K562 (cell line): ENCODE measurements at regions not wholly inside any gene's neighbourhood (a gene's known extent, or its start where the extent isn't known, plus 50 kb on each side); places are given as distances from the start of the nearest gene placed in this dataset.

ENCODE experiments used
- ATAC-seq: fragments of 200-7000 bp; cut with Tn5 transposase; 3 replicates; pipeline ENCODE4 v1.9.1; 2020; ENCODE audit warnings: moderate library complexity
- BruUV-seq: library from RNA; stranded (reverse); fragments of 400-500 nt; replicated peaks from 2 replicates; lab custom pipeline; 2021; lab: Mats Ljungman, UMichigan
- CTCF ChIA-PET: fragments of 300-600 bp; formaldehyde crosslinking; extraction: SDS; loops from one replicate; lab custom pipeline; 2021; ENCODE audit warnings: low intra/inter-chr PET ratio; lab: Yijun Ruan, JAX
- POLR2A ChIA-PET: fragments of 300-600, 350-650 bp; sonication (Branson Sonifier 250); formaldehyde crosslinking; extraction: SDS; loops from one replicate; lab custom pipeline; 2021; ENCODE audit warnings: antibody characterized with exemption, inconsistent platforms; lab: Yijun Ruan, JAX
- DNase-seq, 4 experiments: peaks; one replicate each; pipeline versions ENCODE4 v3.0.0 to v3.0.0-alpha.2; 2011 to 2018; ENCODE audit warnings: low spot score in 3 of 4, mixed read lengths in 3 of 4; ENCODE audit errors: extremely low read depth in 1 of 4
- FAIRE-seq: peaks from 2 replicates; lab custom pipeline; 2011; peaks lifted over from hg19 to GRCh38; lab: Jason Lieb, UNC
- H2AFZ ChIP-seq: 2 replicates; pipeline ENCODE4 v1.6.0; 2011; ENCODE audit warnings: low read depth, low read length, control low read depth, inconsistent platforms
- H3K27ac ChIP-seq: fragments of 200-600 bp; 3 replicates; pipeline ENCODE4 v1.8.0; 2011; ENCODE audit warnings: low read depth, mild to moderate bottlenecking, control low read depth, inconsistent platforms, low read length, moderate library complexity, mixed read lengths; ENCODE audit errors: extremely low read depth
- H3K27me3 ChIP-seq, 2 experiments: fragments of 300-600 bp in 1 of 2; 2 replicates in 1 of 2; 3 replicates in 1 of 2; pipeline versions ENCODE4 v1.6.0 to v1.8.0; 2011; ENCODE audit warnings: inconsistent platforms in 2 of 2, low read length in 2 of 2, mild to moderate bottlenecking in 1 of 2, mixed read lengths in 1 of 2, moderate library complexity in 1 of 2; ENCODE audit not compliant: control insufficient read depth in 2 of 2, insufficient read depth in 2 of 2
- H3K36me3 ChIP-seq: fragments of 300-600 bp; 3 replicates; pipeline ENCODE4 v1.8.0; 2011; ENCODE audit warnings: mild to moderate bottlenecking, low read length, inconsistent platforms; ENCODE audit not compliant: control insufficient read depth, insufficient read depth
- H3K4me1 ChIP-seq, 2 experiments: fragments of 200-600 bp in 1 of 2; replicated peaks in 1 of 2; 2 replicates in 1 of 2; 3 replicates in 1 of 2; pipeline versions ENCODE4 v1.5.1 to v1.8.0; 2011; ENCODE audit warnings: inconsistent platforms in 2 of 2, low read length in 2 of 2, mild to moderate bottlenecking in 1 of 2, mixed read lengths in 1 of 2, moderate library complexity in 1 of 2; ENCODE audit not compliant: control insufficient read depth in 2 of 2, insufficient read depth in 2 of 2
- H3K4me2 ChIP-seq: 2 replicates; pipeline ENCODE4 v1.6.1; 2011; ENCODE audit warnings: low read length, control low read depth, inconsistent platforms, mixed read lengths; ENCODE audit not compliant: insufficient read depth
- H3K4me3 ChIP-seq: fragments of 200-600 bp; sonication (generic), shearing (Covaris generic); 2 replicates; pipeline ENCODE4 v1.5.1; 2016; ENCODE audit warnings: control low read depth, inconsistent platforms
- H3K79me2 ChIP-seq: fragments of 200-600 bp; 3 replicates; pipeline ENCODE4 v1.8.0; 2011; ENCODE audit warnings: low read length, inconsistent platforms; ENCODE audit not compliant: control insufficient read depth, insufficient read depth
- H3K9ac ChIP-seq, 2 experiments: 2 replicates each; pipeline versions ENCODE4 v1.6.0 to v1.6.1; 2011; ENCODE audit warnings: low read depth in 2 of 2, low read length in 2 of 2, control low read depth in 1 of 2, inconsistent platforms in 1 of 2, mild to moderate bottlenecking in 1 of 2, mixed read lengths in 1 of 2; ENCODE audit not compliant: insufficient read depth in 1 of 2
- H3K9me1 ChIP-seq: one replicate; pipeline ENCODE4 v1.6.0; 2011; ENCODE audit warnings: inconsistent platforms, mild to moderate bottlenecking, low read length, moderate library complexity; ENCODE audit not compliant: control insufficient read depth, insufficient read depth
- H3K9me3 ChIP-seq: replicated peaks from 2 replicates; pipeline ENCODE4 v1.5.1; 2011; ENCODE audit warnings: low read depth, low read length, inconsistent platforms; ENCODE audit not compliant: control insufficient read depth, insufficient read depth
- H4K20me1 ChIP-seq: replicated peaks from 2 replicates; pipeline ENCODE4 v1.6.1; 2011; ENCODE audit warnings: low read length, inconsistent platforms, mixed read lengths; ENCODE audit not compliant: control insufficient read depth, insufficient read depth
- GATAD2A ChIP-seq: fragments of 450-650 bp; IDR thresholded peaks from 2 replicates; pipeline ENCODE4 v1.6.1; 2017
- KAT2B ChIP-seq: IDR thresholded peaks from one replicate; pipeline ENCODE4 v1.6.1; 2012; ENCODE audit warnings: low read depth, mild to moderate bottlenecking, control low read depth, inconsistent platforms, low read length, moderate library complexity
- KAT7 ChIP-seq: sonication (generic); formaldehyde crosslinking; IDR thresholded peaks from 2 replicates; pipeline ENCODE4 v1.8.0; 2022; ENCODE audit warnings: missing genetic modification reagents, mild to moderate bottlenecking, borderline replicate concordance
- MAFF ChIP-seq: IDR thresholded peaks from 2 replicates; pipeline ENCODE4 v1.6.1; 2012; ENCODE audit warnings: low read length, improper control_type of control experiment
- POU5F1 ChIP-seq: fragments of 150-350 bp; IDR thresholded peaks from 2 replicates; pipeline ENCODE4 v1.6.1; 2014; ENCODE audit warnings: borderline replicate concordance, low read length, low read depth, mild to moderate bottlenecking; ENCODE audit not compliant: partially characterized antibody
- PTBP1 ChIP-seq: fragments of 200-400 bp; formaldehyde crosslinking; IDR thresholded peaks from 2 replicates; pipeline ENCODE4 v1.6.1; 2017; ENCODE audit warnings: low read depth, low read length
- RBM34 ChIP-seq: fragments of 200-400 bp; formaldehyde crosslinking; IDR thresholded peaks from 2 replicates; pipeline ENCODE4 v1.6.1; 2018; ENCODE audit warnings: low read length, borderline replicate concordance; ENCODE audit not compliant: insufficient read depth
- RFX1 ChIP-seq: fragments of 450-650 bp; IDR thresholded peaks from 2 replicates; pipeline ENCODE4 v1.6.1; 2016; ENCODE audit warnings: mild to moderate bottlenecking, moderate library complexity
- SMAD2 ChIP-seq: fragments of 150-350 bp; IDR thresholded peaks from 2 replicates; pipeline ENCODE4 v1.6.1; 2014; ENCODE audit warnings: low read depth, mild to moderate bottlenecking, low read length
- TRIM28 ChIP-seq: fragments of 450-650 bp; IDR thresholded peaks from 2 replicates; pipeline ENCODE4 v1.6.1; 2017
- ZNF217 ChIP-seq: sonication (generic); formaldehyde crosslinking; IDR thresholded peaks from 2 replicates; pipeline ENCODE4 v1.8.0; 2022; ENCODE audit warnings: mild to moderate bottlenecking, missing genetic modification reagents
- ZNF24 ChIP-seq: fragments of 450-650 bp; IDR thresholded peaks from 2 replicates; pipeline ENCODE4 v1.6.1; 2016
- ZNF518B ChIP-seq: fragments of 250-450 bp; sonication (Bioruptor Pico); IDR thresholded peaks from 2 replicates; pipeline ENCODE4 v1.5.0; 2021; ENCODE audit warnings: mild to moderate bottlenecking, moderate library complexity
- ZNF644 ChIP-seq: fragments of 200-800 bp; sonication (Bioruptor generic); IDR thresholded peaks from 2 replicates; pipeline ENCODE4 v1.6.1; 2016; ENCODE audit warnings: low read depth, missing genetic modification characterization, missing compliant biosample characterization
- ZNF766 ChIP-seq: fragments of 200-800 bp; sonication (Bioruptor generic); conservative IDR thresholded peaks from 2 replicates; pipeline ENCODE4 v1.6.1; 2016; ENCODE audit warnings: missing genetic modification characterization, missing compliant biosample characterization
- ZNF780A ChIP-seq: fragments of 250-450 bp; sonication (Bioruptor Pico); IDR thresholded peaks from 2 replicates; pipeline ENCODE4 v1.5.0; 2021; ENCODE audit warnings: mild to moderate bottlenecking
- in situ Hi-C: fragments of 300-500 bp; cut with MboI; formaldehyde crosslinking; loops from 4 replicates; pipeline ENCODE4 v1.15.0; 2018; ENCODE audit warnings: inconsistent platforms, mixed read lengths
- intact Hi-C: fragments of 100-400 bp; cut with micrococcal nuclease; formaldehyde crosslinking; loops from 2 replicates; pipeline ENCODE4 v1.14.2; 2022
- TF ChIP-seq, protein P1 (sequence below): fragments of 250-450 bp; sonication (Bioruptor Pico); IDR thresholded peaks from 2 replicates; pipeline ENCODE4 v1.8.0; 2021; ENCODE audit warnings: borderline replicate concordance, mild to moderate bottlenecking, moderate library complexity; ENCODE audit not compliant: poor library complexity, severe bottlenecking
- TF ChIP-seq, protein P2 (sequence below): fragments of 250-450 bp; sonication (Bioruptor Pico); IDR thresholded peaks from 2 replicates; pipeline ENCODE4 v1.8.0; 2022; ENCODE audit warnings: inconsistent platforms

GRCh38 chr4:45693746-45694145, 430.1 kb downstream of the GABRG1 start:
- H3K36me3 ChIP-seq, result no peaks in the 10 kb centered on the region
- no peaks in the 10 kb centered on the region for H3K27me3 ChIP-seq
- no peak overlapping the region for H3K4me2 ChIP-seq
- DNase-seq (peak in 1 of 4 experiments; percentile 2), FAIRE-seq (no peak), ATAC-seq (no peak)
- ChIA-PET CTCF (no interaction called here), POLR2A (no interaction called here)
- H3K79me2 ChIP-seq, result no peaks in the 10 kb centered on the region
- TF ChIP-seq MAFF, result no peak
- TF ChIP-seq ZNF780A (CRISPR knock-in tag), result no peak
- no peak for TF ChIP-seq ZNF766
- no peak for TF ChIP-seq KAT2B
- TF ChIP-seq, protein P1, sequence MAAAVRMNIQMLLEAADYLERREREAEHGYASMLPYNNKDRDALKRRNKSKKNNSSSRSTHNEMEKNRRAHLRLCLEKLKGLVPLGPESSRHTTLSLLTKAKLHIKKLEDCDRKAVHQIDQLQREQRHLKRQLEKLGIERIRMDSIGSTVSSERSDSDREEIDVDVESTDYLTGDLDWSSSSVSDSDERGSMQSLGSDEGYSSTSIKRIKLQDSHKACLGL (CRISPR knock-in tag), result no peak
- TF ChIP-seq SMAD2, result no peak
- TF ChIP-seq ZNF644 (tag), result no peak
- TF ChIP-seq ZNF518B, result no peak
- no peak for TF ChIP-seq RBM34
- TF ChIP-seq RFX1, result no peak
- TF ChIP-seq ZNF24, result no peak
- no peak for TF ChIP-seq GATAD2A
- TF ChIP-seq KAT7 (CRISPR knock-in tag), result no peak
- TF ChIP-seq, protein P2, sequence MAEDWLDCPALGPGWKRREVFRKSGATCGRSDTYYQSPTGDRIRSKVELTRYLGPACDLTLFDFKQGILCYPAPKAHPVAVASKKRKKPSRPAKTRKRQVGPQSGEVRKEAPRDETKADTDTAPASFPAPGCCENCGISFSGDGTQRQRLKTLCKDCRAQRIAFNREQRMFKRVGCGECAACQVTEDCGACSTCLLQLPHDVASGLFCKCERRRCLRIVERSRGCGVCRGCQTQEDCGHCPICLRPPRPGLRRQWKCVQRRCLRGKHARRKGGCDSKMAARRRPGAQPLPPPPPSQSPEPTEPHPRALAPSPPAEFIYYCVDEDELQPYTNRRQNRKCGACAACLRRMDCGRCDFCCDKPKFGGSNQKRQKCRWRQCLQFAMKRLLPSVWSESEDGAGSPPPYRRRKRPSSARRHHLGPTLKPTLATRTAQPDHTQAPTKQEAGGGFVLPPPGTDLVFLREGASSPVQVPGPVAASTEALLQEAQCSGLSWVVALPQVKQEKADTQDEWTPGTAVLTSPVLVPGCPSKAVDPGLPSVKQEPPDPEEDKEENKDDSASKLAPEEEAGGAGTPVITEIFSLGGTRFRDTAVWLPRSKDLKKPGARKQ (CRISPR knock-in tag), result no peak
- no peak for TF ChIP-seq POU5F1
- no peak for TF ChIP-seq PTBP1
- TF ChIP-seq ZNF217 (CRISPR knock-in tag), result no peak
- TF ChIP-seq TRIM28, result no peak
- intact Hi-C loops (no loop called here), in situ Hi-C loops (no loop called here)
- H3K4me1 ChIP-seq, result no peaks in the 10 kb centered on the region
- no peak overlapping the region for H3K9ac ChIP-seq
- H3K9me1 ChIP-seq, result no peaks in the 10 kb centered on the region
- H2AFZ ChIP-seq, result no peak overlapping the region
- no peaks in the 10 kb centered on the region for H4K20me1 ChIP-seq
- H3K27ac ChIP-seq, result no peak overlapping the region
- no peaks in the 10 kb centered on the region for H3K9me3 ChIP-seq
- BruUV-seq, result no TSS peak
- no peak overlapping the region for H3K4me3 ChIP-seq
